GM12878 (cell line): ENCODE measurements at regions not wholly inside any gene's neighbourhood (a gene's known extent, or its start where the extent isn't known, plus 50 kb on each side); places are given as distances from the start of the nearest gene placed in this dataset.

Experiments
- ATAC-seq: fragments of 200-7000 bp; cut with Tn5 transposase; 3 replicates; pipeline ENCODE4 v1.9.1; 2020; ENCODE audit warnings: mild to moderate bottlenecking, moderate library complexity
- BruUV-seq: library from RNA; stranded (reverse); fragments of 400-500 nt; replicated peaks from 2 replicates; lab custom pipeline; 2021; lab: Mats Ljungman, UMichigan
- CTCF ChIA-PET: fragments of 300-600 bp; sonication (Branson Sonifier 250); formaldehyde crosslinking; extraction: SDS; loops from one replicate; lab custom pipeline; 2021; ENCODE audit warnings: inconsistent platforms; lab: Yijun Ruan, JAX
- POLR2A ChIA-PET: fragments of 350-600 bp; formaldehyde crosslinking; extraction: SDS; loops from one replicate; lab custom pipeline; 2021; ENCODE audit warnings: inconsistent platforms; lab: Charles Lee
- RAD21 ChIA-PET: fragments of 300-600 bp; sonication (Branson Sonifier 250); formaldehyde crosslinking; loops from one replicate; lab custom pipeline; 2023; ENCODE audit warnings: antibody characterized with exemption; ENCODE audit not compliant: unreplicated experiment; lab: Charles Lee
- SMC1A ChIA-PET: fragments of 300-600 bp; sonication (Branson Sonifier 250); formaldehyde crosslinking; loops from one replicate; lab custom pipeline; 2023; ENCODE audit not compliant: unreplicated experiment, uncharacterized antibody; lab: Charles Lee
- DNase-seq: peaks from one replicate; pipeline ENCODE4 v3.0.0-alpha.2; 2011; ENCODE audit warnings: low read depth, low spot score
- FAIRE-seq: peaks from 3 replicates; lab custom pipeline; 2011; peaks lifted over from hg19 to GRCh38; lab: Jason Lieb, UNC
- H2AFZ ChIP-seq: 2 replicates; pipeline ENCODE4 v1.6.0; 2011; ENCODE audit warnings: low read depth, low read length, control low read depth; ENCODE audit not compliant: control insufficient read depth
- H3K27ac ChIP-seq: 2 replicates; pipeline ENCODE4 v1.5.1; 2011; ENCODE audit warnings: control low read depth; ENCODE audit not compliant: control insufficient read depth, insufficient read depth
- H3K27me3 ChIP-seq, 2 experiments: replicated peaks in 1 of 2; 2 replicates each; pipeline versions ENCODE4 v1.6.0 to v1.6.1; 2011; ENCODE audit warnings: low read length in 1 of 2; ENCODE audit not compliant: control insufficient read depth in 2 of 2, insufficient read depth in 2 of 2
- H3K36me3 ChIP-seq, 2 experiments: 2 replicates each; pipeline ENCODE4 v1.5.1; 2011; ENCODE audit warnings: low read length in 1 of 2; ENCODE audit not compliant: control insufficient read depth in 2 of 2, insufficient read depth in 2 of 2
- H3K4me1 ChIP-seq: 2 replicates; pipeline ENCODE4 v1.6.1; 2011; ENCODE audit warnings: mild to moderate bottlenecking, low read length, moderate library complexity, mixed read lengths; ENCODE audit not compliant: control insufficient read depth, insufficient read depth
- H3K4me2 ChIP-seq: 2 replicates; pipeline ENCODE4 v1.6.0; 2011; ENCODE audit warnings: control low read depth; ENCODE audit not compliant: control insufficient read depth, insufficient read depth
- H3K4me3 ChIP-seq: fragments of 200-600 bp; sonication (generic); 2 replicates; pipeline ENCODE4 v1.5.1; 2016
- H3K79me2 ChIP-seq: 2 replicates; pipeline ENCODE4 v1.6.0; 2011; ENCODE audit warnings: low read length; ENCODE audit not compliant: control insufficient read depth, insufficient read depth
- H3K9ac ChIP-seq: 2 replicates; pipeline ENCODE4 v1.8.0; 2011; ENCODE audit warnings: low read length, control low read depth, mixed read lengths; ENCODE audit not compliant: control insufficient read depth, insufficient read depth
- H3K9me3 ChIP-seq: replicated peaks from 3 replicates; pipeline ENCODE4 v1.5.1; 2011; ENCODE audit warnings: mild to moderate bottlenecking, low read length; ENCODE audit not compliant: control insufficient read depth, insufficient read depth
- H4K20me1 ChIP-seq: 2 replicates; pipeline ENCODE4 v1.6.0; 2011; ENCODE audit not compliant: control insufficient read depth, insufficient read depth
- BACH1 ChIP-seq: fragments of 450-650 bp; IDR thresholded peaks from 2 replicates; pipeline ENCODE4 v1.6.1; 2017; ENCODE audit warnings: mild to moderate bottlenecking, borderline replicate concordance
- BRCA1 ChIP-seq: IDR thresholded peaks from 2 replicates; pipeline ENCODE4 v1.6.1; 2011; ENCODE audit warnings: low read depth, low read length, improper control_type of control experiment
- ELK1 ChIP-seq: IDR thresholded peaks from 2 replicates; pipeline ENCODE4 v1.6.1; 2012; ENCODE audit warnings: low read depth, low read length, improper control_type of control experiment
- FOS ChIP-seq: IDR thresholded peaks from 3 replicates; pipeline ENCODE4 v1.6.1; 2011; ENCODE audit warnings: borderline replicate concordance; ENCODE audit not compliant: insufficient read length; ENCODE audit errors: extremely low read depth
- GATAD2B ChIP-seq: fragments of 450-650 bp; conservative IDR thresholded peaks from 2 replicates; pipeline ENCODE4 v1.6.1; 2017; ENCODE audit warnings: low read depth, mild to moderate bottlenecking, moderate library complexity
- IKZF2 ChIP-seq, 2 experiments: fragments of 450-650 bp; IDR thresholded peaks; 2 replicates each; pipeline ENCODE4 v1.6.1; 2017; ENCODE audit warnings: mild to moderate bottlenecking in 2 of 2, moderate library complexity in 2 of 2
- IRF3 ChIP-seq: fragments of 450-650 bp; IDR thresholded peaks from 2 replicates; pipeline ENCODE4 v1.6.1; 2014; ENCODE audit warnings: mild to moderate bottlenecking
- MYC ChIP-seq: IDR thresholded peaks from 2 replicates; pipeline ENCODE4 v1.6.1; 2011; ENCODE audit warnings: mild to moderate bottlenecking, low read length, moderate library complexity, inconsistent platforms; ENCODE audit not compliant: insufficient read depth, insufficient replicate concordance, insufficient read length, severe bottlenecking
- PBX3 ChIP-seq: IDR thresholded peaks from 2 replicates; pipeline ENCODE4 v1.6.1; 2011; ENCODE audit warnings: mild to moderate bottlenecking, low read depth, low read length, moderate library complexity; ENCODE audit not compliant: insufficient replicate concordance
- RAD21 ChIP-seq: IDR thresholded peaks from 2 replicates; pipeline ENCODE4 v1.6.1; 2011; ENCODE audit warnings: mild to moderate bottlenecking, low read depth, low read length, moderate library complexity; ENCODE audit not compliant: insufficient read depth
- SMAD5 ChIP-seq: IDR thresholded peaks from 2 replicates; pipeline ENCODE4 v1.6.1; 2016; ENCODE audit warnings: antibody characterized with exemption, low read depth
- SREBF1 ChIP-seq: IDR thresholded peaks from 2 replicates; pipeline ENCODE4 v1.6.1; 2012; ENCODE audit warnings: mild to moderate bottlenecking, low read length
- ZBTB33 ChIP-seq: fragments of 450-650 bp; IDR thresholded peaks from 2 replicates; pipeline ENCODE4 v1.6.1; 2017; ENCODE audit warnings: mild to moderate bottlenecking
- ZNF687 ChIP-seq: fragments of 450-650 bp; IDR thresholded peaks from 2 replicates; pipeline ENCODE4 v1.6.1; 2017; ENCODE audit warnings: mild to moderate bottlenecking, moderate library complexity
- WGBS: methylation state at CpG from one replicate; pipeline ENCODE4 v1.1.6; 2016; ENCODE audit warnings: low lambda C conversion rate; ENCODE audit not compliant: insufficient replicate concordance, insufficient coverage; ENCODE audit errors: missing lambda C conversion rate; 5-methylcytosine and 5-hydroxymethylcytosine counted together
- in situ Hi-C: fragments of 300-500 bp; cut with MboI; formaldehyde crosslinking; loops from 9 replicates; pipeline ENCODE4 v1.14.3; 2018; ENCODE audit warnings: mixed read lengths
- intact Hi-C: fragments of 100-400 bp; cut with micrococcal nuclease; formaldehyde crosslinking; loops from one replicate; pipeline ENCODE4 v1.14.2; 2022; ENCODE audit not compliant: unreplicated experiment

- in situ Hi-C loops (no loop called here), intact Hi-C loops (no loop called here)
- Histone ChIP-seq H3K27me3 (peaks cover 0 to 5% of the 10 kb centered on the region in 2 experiments; a peak in 2 of 4 replicates), H3K4me3 (no peak overlapping the region), H3K9me3 (no peaks in the 10 kb centered on the region), H2AFZ (no peak overlapping the region), H3K36me3 (no peaks in the 10 kb centered on the region), H3K27ac (no peak overlapping the region), H3K4me1 (no peaks in the 10 kb centered on the region), H3K4me2 (no peak overlapping the region), H3K9ac (no peak overlapping the region), H4K20me1 (no peaks in the 10 kb centered on the region), H3K79me2 (no peaks in the 10 kb centered on the region)
- ChIA-PET SMC1A (no interaction called here), POLR2A (no interaction called here), RAD21 (no interaction called here), CTCF (no interaction called here)
- FAIRE-seq (no peak), DNase-seq (no peak), ATAC-seq (no peak)
- TF ChIP-seq IRF3 = no peak
- no peak for TF ChIP-seq MYC
- no peak for TF ChIP-seq SREBF1
- no peak for TF ChIP-seq GATAD2B
- no peak for TF ChIP-seq RAD21
- TF ChIP-seq BRCA1 = no peak
- no peak for TF ChIP-seq FOS
- no peak for TF ChIP-seq SMAD5
- TF ChIP-seq ZNF687 = no peak
- no peak for TF ChIP-seq IKZF2 (IDR thresholded peaks at IDR 0.05)
- TF ChIP-seq PBX3 = no peak
- TF ChIP-seq ELK1 = no peak
- TF ChIP-seq ZBTB33 = no peak
- no peak for TF ChIP-seq BACH1
- no TSS peak for BruUV-seq
- 38% methylated on average over 5 of the region's 5 CpGs for WGBS
Measured at GRCh38 chr15:68488290-68488689, 56.3 kb upstream of the ITGA11 start.
